ENCODE measurements at regions not wholly inside any gene's neighbourhood (a gene's known extent, or its start where the extent isn't known, plus 50 kb on each side); places are given as distances from the start of the nearest gene placed in this dataset.

DNA sequence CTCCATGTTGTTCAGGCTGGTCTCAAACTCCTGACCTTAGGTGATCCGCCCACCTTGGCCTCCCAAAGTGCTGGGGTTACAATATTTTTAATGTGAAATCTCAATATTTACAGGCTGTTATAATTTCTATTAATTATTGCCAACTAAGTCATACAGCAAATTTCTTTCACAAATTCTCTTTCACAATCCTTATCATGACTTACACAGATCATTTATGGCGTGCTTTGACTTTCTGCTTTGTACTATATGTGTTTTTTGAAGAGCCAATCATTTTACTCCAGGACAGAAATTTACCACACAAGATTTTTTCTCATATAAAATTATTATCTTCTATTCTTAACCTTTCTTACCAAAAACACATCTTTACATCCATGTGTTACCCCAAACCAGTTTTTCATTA lies 1729.9 kb downstream of the NCAM2 start:
- Histone ChIP-seq H3K9ac (ENCODE audit: low read depth, low read length) (no peak overlapping the region), H3K36me3 (ENCODE audit: insufficient read depth, low read length) (no peaks in the 10 kb centered on the region), H3K4me1 (ENCODE audit: insufficient read depth, low read length) (no peaks in the 10 kb centered on the region), H3K9me3 (ENCODE audit: control insufficient read depth, insufficient read depth, low read length) (peaks cover 17% of the 10 kb centered on the region)

DNA sequence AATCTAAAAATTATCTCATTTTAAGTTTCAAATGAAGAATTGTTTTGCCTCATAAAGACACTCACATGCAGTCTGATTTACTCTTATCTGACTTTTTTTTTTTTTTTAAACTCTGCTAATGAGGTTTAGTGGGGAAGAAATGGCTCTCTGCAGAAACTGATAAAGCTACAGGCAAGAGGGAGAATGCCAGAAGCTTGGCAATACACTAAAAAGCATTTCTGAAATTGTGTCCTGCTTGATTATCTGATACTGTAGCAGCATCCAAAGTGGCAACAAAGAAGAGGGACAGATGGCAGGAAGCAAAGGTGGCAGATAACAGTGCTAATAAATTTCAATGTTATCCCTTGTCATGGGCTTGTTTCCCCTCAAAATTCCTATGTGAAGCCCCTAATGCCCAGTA lies 1744.9 kb downstream of the NCAM2 start:
- Histone ChIP-seq H3K9ac (ENCODE audit: low read depth, low read length) (no peak overlapping the region), H3K9me3 (ENCODE audit: control insufficient read depth, insufficient read depth, low read length) (no peaks in the 10 kb centered on the region), H3K4me1 (ENCODE audit: insufficient read depth, low read length) (no peaks in the 10 kb centered on the region), H3K36me3 (ENCODE audit: insufficient read depth, low read length) (no peaks in the 10 kb centered on the region)

DNA sequence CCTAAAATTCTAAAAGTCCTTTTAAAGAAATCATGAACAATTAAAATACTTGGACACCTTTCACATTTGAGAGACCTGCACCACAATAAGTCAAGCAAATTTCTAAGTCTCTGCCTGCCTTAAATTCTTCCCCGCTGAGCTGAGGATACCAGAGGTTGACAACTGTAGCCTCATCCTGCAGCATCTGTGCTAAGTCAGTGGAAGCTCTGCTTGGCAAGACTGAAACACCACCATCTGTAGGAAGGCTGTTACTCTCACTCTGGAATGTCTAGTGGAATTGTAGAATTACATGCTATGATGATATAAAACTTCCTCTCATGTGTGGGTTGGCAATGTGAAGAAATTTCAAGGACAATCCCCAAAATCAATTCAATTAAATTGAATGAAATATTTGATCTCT lies 1756.5 kb downstream of the NCAM2 start:
- Histone ChIP-seq H3K36me3 (ENCODE audit: insufficient read depth, low read length) (no peaks in the 10 kb centered on the region), H3K9me3 (ENCODE audit: control insufficient read depth, insufficient read depth, low read length) (no peaks in the 10 kb centered on the region), H3K9ac (ENCODE audit: low read depth, low read length) (no peak overlapping the region), H3K4me1 (ENCODE audit: insufficient read depth, low read length) (no peaks in the 10 kb centered on the region)

DNA sequence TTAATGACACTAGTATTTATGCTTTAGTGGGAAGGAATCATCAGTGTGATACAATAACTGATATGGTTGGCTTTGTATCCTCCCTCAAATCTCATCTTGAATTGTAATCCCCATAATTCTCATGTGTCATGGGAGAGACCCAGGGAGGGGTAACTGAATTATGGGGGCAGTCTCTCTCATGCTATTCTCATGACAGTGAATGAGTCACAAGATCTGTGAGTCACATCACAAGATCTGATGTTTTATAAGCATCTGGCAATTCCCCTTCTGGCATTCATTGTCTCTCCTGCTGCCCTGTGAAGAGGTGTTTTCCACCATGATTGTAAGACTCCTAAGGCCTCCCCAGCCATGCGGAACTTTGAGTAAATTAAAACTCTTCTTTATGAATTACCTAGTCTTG lies 1760.3 kb downstream of the NCAM2 start:
- no peak overlapping the region for H3K9ac ChIP-seq (ENCODE audit: low read depth, low read length)
- no peaks in the 10 kb centered on the region for H3K4me1 ChIP-seq (ENCODE audit: insufficient read depth, low read length)
- no peaks in the 10 kb centered on the region for H3K9me3 ChIP-seq (ENCODE audit: control insufficient read depth, insufficient read depth, low read length)
- no peaks in the 10 kb centered on the region for H3K36me3 ChIP-seq (ENCODE audit: insufficient read depth, low read length)

DNA sequence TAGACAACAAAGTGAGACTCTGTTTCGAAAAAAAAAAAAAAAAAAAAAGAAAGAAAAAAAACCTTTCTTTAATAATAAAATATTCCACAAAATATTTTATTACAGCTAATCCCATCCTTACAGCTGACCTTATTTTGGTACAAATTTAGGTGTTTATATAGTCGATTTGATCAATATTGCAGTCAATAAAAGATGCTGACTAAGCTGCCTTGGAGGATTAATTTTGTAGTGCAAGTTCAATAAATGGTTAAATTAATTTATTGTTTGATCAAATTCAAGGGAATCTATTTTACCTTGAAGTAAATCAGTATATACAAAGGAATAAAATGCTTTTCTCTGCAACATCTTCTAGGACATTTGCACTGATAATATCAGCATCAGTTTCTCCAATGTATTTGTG lies 1764.3 kb downstream of the NCAM2 start:
- no peaks in the 10 kb centered on the region for H3K36me3 ChIP-seq (ENCODE audit: insufficient read depth, low read length)
- no peaks in the 10 kb centered on the region for H3K9me3 ChIP-seq (ENCODE audit: control insufficient read depth, insufficient read depth, low read length)
- no peak overlapping the region for H3K9ac ChIP-seq (ENCODE audit: low read depth, low read length)
- H3K4me1 ChIP-seq (ENCODE audit: insufficient read depth, low read length) = no peaks in the 10 kb centered on the region

DNA sequence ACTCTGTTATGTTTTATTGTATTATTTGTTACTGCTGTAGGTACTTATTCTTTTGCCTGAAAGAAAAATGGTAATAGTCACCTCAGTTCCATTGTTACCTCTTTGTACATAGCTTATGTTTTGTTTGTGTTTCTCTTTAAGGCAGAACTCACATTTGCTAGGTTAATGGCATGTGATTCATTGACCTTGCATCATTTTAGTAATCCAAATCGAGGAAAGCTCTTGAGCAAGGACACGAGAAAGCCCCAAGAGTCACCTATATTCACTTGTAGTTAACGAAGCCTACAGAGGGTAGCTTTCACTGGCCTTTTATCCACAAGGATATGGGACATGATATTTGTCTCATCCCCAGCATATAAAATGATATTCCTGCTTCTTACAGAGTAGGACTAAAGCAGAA lies 1765.2 kb downstream of the NCAM2 start:
- Histone ChIP-seq H3K9ac (ENCODE audit: low read depth, low read length) (no peak overlapping the region), H3K36me3 (ENCODE audit: insufficient read depth, low read length) (no peaks in the 10 kb centered on the region), H3K4me1 (ENCODE audit: insufficient read depth, low read length) (no peaks in the 10 kb centered on the region), H3K9me3 (ENCODE audit: control insufficient read depth, insufficient read depth, low read length) (no peaks in the 10 kb centered on the region)

DNA sequence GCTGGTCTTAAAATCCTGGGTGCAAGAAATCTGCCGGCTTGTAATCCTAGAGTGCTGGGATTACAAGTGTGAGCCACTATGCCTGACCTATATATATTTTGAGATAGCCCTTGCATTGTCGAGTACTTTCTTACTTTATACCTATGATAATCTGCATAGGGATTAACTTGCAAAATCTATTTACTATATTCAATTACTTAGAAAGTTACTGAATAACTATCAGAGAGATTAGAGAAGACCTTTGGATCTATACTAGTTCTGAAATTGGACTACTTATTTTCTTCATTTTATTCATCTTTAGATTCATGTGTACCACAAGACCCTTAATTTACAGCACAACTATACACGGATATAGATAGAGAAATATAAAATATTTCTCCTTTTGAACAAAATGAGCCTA lies 1766.0 kb downstream of the NCAM2 start:
- no peaks in the 10 kb centered on the region for H3K36me3 ChIP-seq (ENCODE audit: insufficient read depth, low read length)
- no peaks in the 10 kb centered on the region for H3K4me1 ChIP-seq (ENCODE audit: insufficient read depth, low read length)
- no peaks in the 10 kb centered on the region for H3K9me3 ChIP-seq (ENCODE audit: control insufficient read depth, insufficient read depth, low read length)
- H3K9ac ChIP-seq (ENCODE audit: low read depth, low read length) = no peak overlapping the region

DNA sequence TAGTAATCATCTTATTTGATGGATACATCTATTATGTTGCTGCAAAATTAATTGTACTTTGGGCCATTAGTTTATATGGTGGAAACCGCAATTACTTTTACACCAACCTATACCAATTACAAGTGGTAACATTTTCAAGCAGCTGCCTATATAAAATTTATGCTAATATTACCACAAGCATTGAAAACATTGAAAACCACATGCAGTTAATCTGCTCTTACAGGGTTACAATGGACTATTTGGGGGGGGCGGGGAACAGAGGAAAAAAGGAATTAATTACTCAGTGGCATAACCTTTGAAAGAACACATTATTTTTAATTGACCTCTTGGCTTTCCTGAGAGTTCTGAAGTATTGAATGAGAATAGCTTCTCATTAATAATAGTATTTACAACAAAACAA lies 1793.2 kb downstream of the NCAM2 start:
- H3K4me1 ChIP-seq (ENCODE audit: insufficient read depth, low read length) = no peaks in the 10 kb centered on the region
- H3K36me3 ChIP-seq (ENCODE audit: insufficient read depth, low read length) = no peaks in the 10 kb centered on the region
- no peak overlapping the region for H3K9ac ChIP-seq (ENCODE audit: low read depth, low read length)

DNA sequence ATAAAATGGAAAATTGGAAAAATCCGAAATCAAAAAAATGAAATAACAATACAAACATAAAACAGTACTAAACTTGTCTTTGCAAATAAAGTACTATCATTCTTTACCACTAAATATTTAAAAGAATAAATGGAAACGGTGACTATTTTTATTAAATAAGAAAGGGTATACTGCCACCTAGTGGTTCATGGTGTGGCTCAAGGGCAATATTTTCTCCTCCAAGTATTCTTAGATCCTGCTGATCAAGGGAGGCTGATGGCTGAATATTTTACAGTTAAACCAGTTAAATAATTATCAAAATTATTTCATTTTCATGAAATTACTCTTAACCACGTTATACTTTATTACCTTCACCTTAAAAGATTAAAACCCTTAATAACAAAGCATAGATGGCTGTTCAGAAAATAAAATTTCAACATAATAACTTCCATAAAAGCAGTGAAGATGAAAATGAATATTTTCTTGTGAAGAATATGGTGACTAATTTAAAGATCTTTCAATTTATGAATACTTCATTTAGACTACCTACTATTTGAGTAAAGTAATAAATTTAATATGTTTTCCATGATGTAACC lies 1793.9 kb downstream of the NCAM2 start:
- Histone ChIP-seq H3K9me3 (ENCODE audit: control insufficient read depth, insufficient read depth, low read length) (no peaks in the 10 kb centered on the region), H3K9ac (ENCODE audit: low read depth, low read length) (no peak overlapping the region), H3K36me3 (ENCODE audit: insufficient read depth, low read length) (no peaks in the 10 kb centered on the region), H3K4me1 (ENCODE audit: insufficient read depth, low read length) (no peaks in the 10 kb centered on the region)

More for the DNA sequence above, 1793.2 kb downstream of the NCAM2 start:
- no peaks in the 10 kb centered on the region for H3K9me3 ChIP-seq (ENCODE audit: control insufficient read depth, insufficient read depth, low read length)

DNA sequence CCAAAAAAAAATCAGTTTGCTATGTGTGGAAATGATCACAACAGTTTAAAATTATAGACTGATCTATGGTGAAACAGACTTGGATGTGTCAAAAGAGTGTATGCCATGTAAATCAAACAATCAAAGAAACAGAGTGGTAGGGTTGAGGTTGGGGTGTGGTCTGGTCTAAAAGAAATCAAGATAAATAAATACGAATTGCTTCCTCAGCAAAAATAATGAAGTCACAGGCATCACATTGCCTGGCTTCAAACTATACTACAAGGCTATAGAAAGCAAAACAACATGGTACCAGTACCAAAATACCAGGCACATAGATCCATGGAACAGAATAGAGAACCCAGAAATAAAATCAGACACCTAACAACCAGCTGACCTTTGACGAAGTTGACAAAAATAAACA lies 1796.9 kb downstream of the NCAM2 start:
- Histone ChIP-seq H3K4me1 (ENCODE audit: insufficient read depth, low read length) (no peaks in the 10 kb centered on the region), H3K36me3 (ENCODE audit: insufficient read depth, low read length) (no peaks in the 10 kb centered on the region), H3K9me3 (ENCODE audit: control insufficient read depth, insufficient read depth, low read length) (no peaks in the 10 kb centered on the region), H3K9ac (ENCODE audit: low read depth, low read length) (no peak overlapping the region)

DNA sequence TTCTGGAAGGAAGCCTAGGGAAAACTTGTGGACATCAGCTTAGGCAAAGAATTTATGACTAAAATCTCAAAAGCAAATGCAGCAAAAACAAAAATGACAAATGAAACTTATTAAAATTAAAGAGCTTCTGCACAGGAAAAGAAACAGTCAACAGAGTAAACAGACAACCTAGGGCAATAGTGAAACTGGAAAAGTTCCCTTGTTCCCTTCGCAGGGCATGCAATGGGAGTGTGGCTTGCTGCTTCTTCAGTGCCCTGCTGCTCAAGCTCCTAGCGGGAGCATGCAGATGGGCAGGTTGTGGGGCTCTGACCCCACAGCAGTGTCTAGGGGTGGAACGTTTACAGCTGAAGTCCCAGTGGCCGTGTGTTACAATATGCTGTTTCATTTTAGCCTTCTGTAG lies 1797.4 kb downstream of the NCAM2 start:
- no peaks in the 10 kb centered on the region for H3K9me3 ChIP-seq (ENCODE audit: control insufficient read depth, insufficient read depth, low read length)
- no peaks in the 10 kb centered on the region for H3K36me3 ChIP-seq (ENCODE audit: insufficient read depth, low read length)
- no peaks in the 10 kb centered on the region for H3K4me1 ChIP-seq (ENCODE audit: insufficient read depth, low read length)
- no peak overlapping the region for H3K9ac ChIP-seq (ENCODE audit: low read depth, low read length)

DNA sequence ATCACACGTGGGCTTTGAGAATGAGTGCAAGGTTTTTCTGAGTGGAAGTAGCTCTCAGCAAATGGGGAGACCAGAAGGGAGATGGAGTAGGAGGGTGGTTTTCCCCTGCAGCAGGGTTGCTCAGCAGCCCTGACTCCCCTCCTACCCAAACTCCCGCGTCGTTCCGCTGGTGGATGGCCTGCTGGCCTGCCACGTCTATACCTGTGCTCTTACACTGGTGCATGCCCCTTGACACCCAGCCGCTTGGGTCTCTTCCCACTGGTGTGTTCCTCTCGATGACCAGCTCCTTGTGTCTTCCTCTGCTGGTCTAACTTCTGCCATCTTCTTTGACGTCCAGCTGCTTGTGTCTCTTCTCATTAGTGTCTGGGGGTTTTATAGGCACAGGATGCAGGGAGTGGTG lies 1797.9 kb downstream of the NCAM2 start:
- H3K36me3 ChIP-seq (ENCODE audit: insufficient read depth, low read length) = no peaks in the 10 kb centered on the region
- H3K4me1 ChIP-seq (ENCODE audit: insufficient read depth, low read length) = no peaks in the 10 kb centered on the region
- no peak overlapping the region for H3K9ac ChIP-seq (ENCODE audit: low read depth, low read length)
- no peaks in the 10 kb centered on the region for H3K9me3 ChIP-seq (ENCODE audit: control insufficient read depth, insufficient read depth, low read length)

DNA sequence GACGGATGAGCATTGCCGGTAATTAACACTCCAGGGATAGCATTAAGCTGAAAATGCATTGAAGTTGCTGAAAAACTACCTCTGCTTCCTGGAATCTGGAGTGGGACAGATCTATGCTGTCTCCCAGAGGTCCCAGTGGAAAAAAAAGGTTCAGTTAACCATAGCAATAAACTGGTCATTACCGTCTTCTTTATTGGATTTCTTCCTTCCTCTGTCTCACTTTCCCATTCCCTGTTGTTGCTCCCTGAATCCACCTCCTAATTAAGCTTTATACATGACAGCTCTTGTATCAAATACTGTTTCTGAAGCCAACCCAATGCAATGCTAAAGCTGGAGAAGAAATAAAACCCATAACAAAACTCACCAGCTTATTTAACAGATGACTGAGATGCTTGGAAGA lies 1805.9 kb downstream of the NCAM2 start:
- Histone ChIP-seq H3K9ac (ENCODE audit: low read depth, low read length) (no peak overlapping the region), H3K36me3 (ENCODE audit: insufficient read depth, low read length) (no peaks in the 10 kb centered on the region), H3K4me1 (ENCODE audit: insufficient read depth, low read length) (no peaks in the 10 kb centered on the region)

DNA sequence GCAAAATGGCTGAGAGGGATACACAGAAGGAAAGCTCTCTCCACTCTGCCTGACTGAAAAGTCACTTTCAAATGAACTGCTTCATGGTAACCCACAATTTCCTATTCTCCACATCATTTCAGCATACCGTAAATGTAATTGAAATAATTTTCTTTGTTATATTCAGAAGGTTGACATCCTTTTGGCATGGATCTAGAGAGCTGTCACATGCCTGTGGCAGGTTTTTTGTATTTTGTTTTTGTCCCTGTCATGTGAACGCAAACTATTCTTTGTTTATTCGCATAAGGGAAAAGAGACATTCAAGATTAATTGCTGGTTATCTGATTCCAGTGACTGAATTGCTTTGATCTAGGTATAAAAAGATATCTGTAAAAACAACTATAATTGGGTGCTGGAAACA lies 1808.1 kb downstream of the NCAM2 start:
- no peaks in the 10 kb centered on the region for H3K4me1 ChIP-seq (ENCODE audit: insufficient read depth, low read length)
- H3K9ac ChIP-seq (ENCODE audit: low read depth, low read length) = no peak overlapping the region
- H3K36me3 ChIP-seq (ENCODE audit: insufficient read depth, low read length) = no peaks in the 10 kb centered on the region
- H3K9me3 ChIP-seq (ENCODE audit: control insufficient read depth, insufficient read depth, low read length) = no peaks in the 10 kb centered on the region

More for the DNA sequence above, 1805.9 kb downstream of the NCAM2 start:
- H3K9me3 ChIP-seq (ENCODE audit: control insufficient read depth, insufficient read depth, low read length) = no peaks in the 10 kb centered on the region

DNA sequence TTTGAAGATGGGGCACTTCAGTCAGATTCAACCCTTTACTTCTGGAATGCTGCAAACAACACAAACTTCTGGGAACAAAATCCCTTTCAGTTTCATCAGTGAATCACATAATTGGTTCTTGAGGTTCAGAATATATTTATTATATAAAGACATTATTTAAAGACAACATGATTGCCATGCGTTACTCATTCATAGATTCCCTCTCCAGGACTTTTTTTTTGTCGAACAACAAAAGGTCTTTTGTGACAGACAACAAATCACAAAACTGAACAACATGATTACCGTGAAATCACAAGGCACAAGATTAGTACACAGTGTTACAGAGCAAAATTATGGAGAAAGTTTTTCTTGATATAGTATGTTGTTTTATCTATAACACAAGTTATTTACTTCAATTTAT lies 1815.0 kb downstream of the NCAM2 start:
- H3K9me3 ChIP-seq (ENCODE audit: control insufficient read depth, insufficient read depth, low read length) = no peaks in the 10 kb centered on the region
- no peaks in the 10 kb centered on the region for H3K36me3 ChIP-seq (ENCODE audit: insufficient read depth, low read length)
- no peaks in the 10 kb centered on the region for H3K4me1 ChIP-seq (ENCODE audit: insufficient read depth, low read length)
- no peak overlapping the region for H3K9ac ChIP-seq (ENCODE audit: low read depth, low read length)

Data from ES-I3 (cell line).